GM12865 (cell line): ENCODE measurements at regions not wholly inside any gene's neighbourhood (a gene's known extent, or its start where the extent isn't known, plus 50 kb on each side); places are given as distances from the start of the nearest gene placed in this dataset.

Experiments used
- DNase-seq: peaks from one replicate; pipeline ENCODE4 v3.0.0; 2010; ENCODE audit warnings: low read depth
- H3K4me3 ChIP-seq: 2 replicates; pipeline ENCODE4 v1.5.1; 2011; ENCODE audit warnings: mild to moderate bottlenecking, low read depth, low read length, control low read depth
- TF ChIP-seq, protein P1 (sequence below): IDR thresholded peaks from 2 replicates; pipeline ENCODE4 v1.5.1; 2011; ENCODE audit warnings: low read length, control low read depth, low read depth, inconsistent platforms; ENCODE audit not compliant: insufficient read depth; ENCODE audit errors: missing control alignments

DNA sequence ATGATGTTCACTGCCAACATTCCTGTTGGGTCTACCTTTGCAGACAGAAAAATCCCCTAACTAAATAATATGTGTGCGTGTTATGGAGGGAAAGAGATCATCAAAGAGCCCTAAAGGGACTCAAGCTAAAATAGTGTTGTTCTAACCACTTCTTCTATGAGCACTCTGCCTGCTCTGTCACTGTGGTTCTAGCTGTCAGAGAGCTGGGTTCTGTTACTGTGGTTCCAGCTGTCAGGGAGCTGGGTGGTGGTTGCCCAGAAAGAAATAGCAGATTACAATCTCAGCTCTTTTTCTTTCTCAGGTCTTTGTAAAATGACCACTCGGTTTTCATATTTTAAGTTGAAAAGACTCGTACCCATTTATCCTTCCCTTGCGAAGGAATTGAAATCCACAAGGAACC lies 176.3 kb downstream of the HS3ST3A1 start:
- no peak overlapping the region for H3K4me3 ChIP-seq
- no peak for DNase-seq
- TF ChIP-seq, protein P1, sequence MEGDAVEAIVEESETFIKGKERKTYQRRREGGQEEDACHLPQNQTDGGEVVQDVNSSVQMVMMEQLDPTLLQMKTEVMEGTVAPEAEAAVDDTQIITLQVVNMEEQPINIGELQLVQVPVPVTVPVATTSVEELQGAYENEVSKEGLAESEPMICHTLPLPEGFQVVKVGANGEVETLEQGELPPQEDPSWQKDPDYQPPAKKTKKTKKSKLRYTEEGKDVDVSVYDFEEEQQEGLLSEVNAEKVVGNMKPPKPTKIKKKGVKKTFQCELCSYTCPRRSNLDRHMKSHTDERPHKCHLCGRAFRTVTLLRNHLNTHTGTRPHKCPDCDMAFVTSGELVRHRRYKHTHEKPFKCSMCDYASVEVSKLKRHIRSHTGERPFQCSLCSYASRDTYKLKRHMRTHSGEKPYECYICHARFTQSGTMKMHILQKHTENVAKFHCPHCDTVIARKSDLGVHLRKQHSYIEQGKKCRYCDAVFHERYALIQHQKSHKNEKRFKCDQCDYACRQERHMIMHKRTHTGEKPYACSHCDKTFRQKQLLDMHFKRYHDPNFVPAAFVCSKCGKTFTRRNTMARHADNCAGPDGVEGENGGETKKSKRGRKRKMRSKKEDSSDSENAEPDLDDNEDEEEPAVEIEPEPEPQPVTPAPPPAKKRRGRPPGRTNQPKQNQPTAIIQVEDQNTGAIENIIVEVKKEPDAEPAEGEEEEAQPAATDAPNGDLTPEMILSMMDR, result no peak

DNA sequence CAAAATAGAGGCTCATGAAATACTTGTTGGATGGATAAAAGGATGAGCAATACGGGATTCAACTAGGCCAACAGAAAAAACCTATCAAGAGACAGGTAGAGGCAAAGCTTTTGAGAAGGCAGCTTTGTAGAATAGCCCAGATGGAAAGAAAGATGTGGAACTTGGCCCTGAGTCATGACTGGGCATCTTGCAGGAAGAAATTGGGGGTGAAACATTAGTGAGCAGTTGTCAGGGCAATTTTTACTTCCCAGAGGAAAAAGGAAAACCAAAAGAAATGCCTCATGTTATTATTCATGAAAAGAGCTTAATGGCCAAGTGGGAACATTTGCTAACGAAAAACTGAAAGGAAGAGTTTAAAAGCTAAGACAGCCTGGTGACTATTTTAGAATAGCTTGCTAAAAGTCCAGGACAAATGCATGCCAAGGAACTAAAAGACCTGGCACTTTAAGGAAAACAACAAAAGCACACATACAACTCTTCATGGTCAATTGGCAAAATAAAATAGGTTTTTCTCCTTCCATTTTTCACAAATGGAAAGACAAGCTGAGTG lies 180.1 kb downstream of the HS3ST3A1 start:
- no peak overlapping the region for H3K4me3 ChIP-seq
- DNase-seq, result no peak
- TF ChIP-seq, protein P1, result no peak

DNA sequence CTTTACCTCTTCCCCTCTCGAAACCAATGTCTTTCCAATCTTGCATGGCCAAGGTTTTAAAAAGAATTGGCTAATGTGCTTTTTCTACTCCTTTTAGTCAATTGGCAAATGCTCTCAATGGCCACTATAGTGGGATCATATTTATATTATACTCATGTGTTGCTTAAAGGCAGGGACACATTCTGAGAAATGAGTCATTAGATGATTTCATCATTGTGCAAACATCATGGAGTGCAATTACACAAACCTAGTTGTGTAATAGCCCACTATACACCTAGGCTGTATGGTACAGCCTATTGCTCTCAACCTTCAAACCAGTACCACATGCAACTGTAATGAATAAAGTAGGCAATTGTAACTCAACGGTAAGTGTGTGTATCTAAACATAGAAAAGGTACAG lies 180.9 kb downstream of the HS3ST3A1 start:
- no peak overlapping the region for H3K4me3 ChIP-seq
- TF ChIP-seq, protein P1, result no peak
- DNase-seq, result no peak

DNA sequence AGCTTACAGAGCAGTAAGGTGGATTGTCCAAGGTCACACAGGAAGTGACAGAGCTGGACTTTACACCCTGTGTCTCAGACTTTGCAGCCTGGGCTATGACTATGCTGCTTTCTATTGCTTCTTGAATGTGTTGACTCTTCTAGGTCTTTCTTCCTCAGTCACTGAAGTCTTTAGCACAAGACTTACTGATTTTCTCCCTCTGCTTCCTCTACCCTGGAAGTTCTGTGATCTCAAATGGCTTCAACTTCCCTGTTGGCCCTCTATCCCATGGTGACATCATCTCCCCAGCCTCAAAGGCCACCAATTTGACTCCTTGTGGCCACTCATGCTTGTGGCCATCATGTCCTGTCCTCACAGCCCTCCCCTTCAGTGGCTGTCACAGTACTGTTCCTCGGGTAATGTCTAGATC lies 181.3 kb downstream of the HS3ST3A1 start:
- TF ChIP-seq, protein P1, result no peak
- H3K4me3 ChIP-seq, result no peak overlapping the region
- DNase-seq, result no peak

DNA sequence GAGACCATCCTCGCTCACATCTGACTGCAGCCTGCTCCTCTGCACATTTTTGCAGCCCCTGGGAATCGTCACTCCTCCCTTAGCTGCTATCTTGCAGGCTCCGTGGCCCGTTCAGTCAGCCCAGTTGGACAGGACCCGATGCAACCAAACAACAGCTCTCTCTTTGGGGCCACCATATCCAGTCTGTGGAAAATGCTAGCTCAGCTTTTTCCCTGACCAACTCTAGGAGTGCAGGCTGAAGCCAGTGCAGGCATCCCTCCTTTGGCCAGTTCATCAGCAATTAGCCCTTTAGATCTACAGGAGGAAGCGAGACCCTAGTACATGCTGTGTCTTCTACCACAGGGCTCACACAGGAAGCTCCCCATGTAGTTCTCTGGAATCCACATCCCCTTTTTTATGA lies 182.1 kb downstream of the HS3ST3A1 start:
- H3K4me3 ChIP-seq, result no peak overlapping the region
- no peak for DNase-seq

DNA sequence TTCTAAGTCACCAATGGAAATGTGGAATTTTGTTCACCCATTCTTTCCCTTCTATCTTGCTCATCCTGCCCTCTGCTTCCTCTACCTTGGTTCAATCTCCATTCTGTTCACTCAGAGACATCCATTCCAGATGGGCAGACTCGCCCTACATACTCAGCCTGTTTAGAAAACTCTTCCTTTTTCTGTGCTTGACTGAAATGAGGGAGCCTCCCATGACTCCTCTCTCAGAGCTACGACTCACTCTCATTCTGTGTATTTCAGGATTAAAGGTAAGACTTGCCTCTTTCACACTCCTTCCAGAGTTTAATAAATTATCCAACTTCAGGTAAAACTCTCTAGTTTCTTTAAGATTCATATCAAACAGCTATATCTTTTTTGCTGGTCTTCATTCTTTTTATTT lies 182.8 kb downstream of the HS3ST3A1 start:
- no peak for DNase-seq
- TF ChIP-seq, protein P1, result no peak
- H3K4me3 ChIP-seq, result no peak overlapping the region

More for the DNA sequence above, 182.1 kb downstream of the HS3ST3A1 start:
- TF ChIP-seq, protein P1, result no peak

DNA sequence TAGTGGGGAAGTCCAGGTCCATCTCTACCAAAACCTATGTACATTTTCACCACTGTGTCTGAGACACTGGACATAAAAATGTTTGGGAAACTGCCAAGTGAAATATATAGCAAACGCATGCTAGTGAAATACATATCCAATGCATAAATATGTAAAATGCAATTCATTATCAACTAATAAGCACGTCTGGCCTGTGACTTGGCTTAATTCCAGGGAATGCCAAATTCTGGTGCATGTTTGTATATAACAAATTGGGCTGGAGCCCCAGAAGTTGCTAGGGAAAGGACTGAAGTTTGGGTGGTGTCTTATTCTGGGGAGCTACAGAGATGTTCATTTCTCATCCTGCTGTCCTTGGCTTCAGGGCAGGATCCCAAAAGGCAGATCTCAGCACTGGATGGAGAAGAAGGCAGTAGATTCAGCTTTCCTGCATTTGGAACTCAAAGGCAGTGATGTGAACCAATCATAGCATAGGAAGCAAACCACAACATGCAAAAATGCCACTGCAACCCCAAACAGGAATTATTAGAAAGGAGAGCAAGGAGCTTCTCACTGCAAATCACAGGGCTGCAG lies 184.3 kb downstream of the HS3ST3A1 start:
- H3K4me3 ChIP-seq, result no peak overlapping the region
- no peak for DNase-seq
- TF ChIP-seq, protein P1, result no peak
